ENCODE measurements at regions not wholly inside any gene's neighbourhood (a gene's known extent, or its start where the extent isn't known, plus 50 kb on each side); places are given as distances from the start of the nearest gene placed in this dataset.

GRCh38 chr13:39875111-39875987 is 219.9 kb downstream of the COG6 start:
- TF ChIP-seq CTCF (IDR thresholded peaks at IDR 0.05; ENCODE audit: low read length) (no peak), EZH2 (IDR thresholded peaks at IDR 0.05; ENCODE audit: borderline replicate concordance, low read length) (no peak)
